Cardiac fibroblast (primary cell): ENCODE measurements at regions not wholly inside any gene's neighbourhood (a gene's known extent, or its start where the extent isn't known, plus 50 kb on each side); places are given as distances from the start of the nearest gene placed in this dataset.
"Not testable (repeated sequence)": the region's sequence is repeated elsewhere in the genome, so short reads cannot be mapped to it uniquely, and the experiment has no call there.

Experiments used
- DNase-seq, 2 donors: peaks; one replicate each; pipeline versions ENCODE4 v3.0.0 to v3.0.0-alpha.2; 2010; ENCODE audit warnings: low read depth in 2 of 2
- H3K4me3 ChIP-seq, 2 donors: replicated peaks in 1 of 2; 1 replicate in 1 of 2; 2 replicates in 1 of 2; pipeline ENCODE4 v1.5.1; 2011; ENCODE audit warnings: low read depth in 2 of 2, low read length in 2 of 2, mild to moderate bottlenecking in 2 of 2, moderate library complexity in 1 of 2
- CTCF ChIP-seq: IDR thresholded peaks from one replicate; pipeline ENCODE4 v1.5.1; 2011; ENCODE audit warnings: low read depth, mild to moderate bottlenecking, low read length, inconsistent platforms

DNA sequence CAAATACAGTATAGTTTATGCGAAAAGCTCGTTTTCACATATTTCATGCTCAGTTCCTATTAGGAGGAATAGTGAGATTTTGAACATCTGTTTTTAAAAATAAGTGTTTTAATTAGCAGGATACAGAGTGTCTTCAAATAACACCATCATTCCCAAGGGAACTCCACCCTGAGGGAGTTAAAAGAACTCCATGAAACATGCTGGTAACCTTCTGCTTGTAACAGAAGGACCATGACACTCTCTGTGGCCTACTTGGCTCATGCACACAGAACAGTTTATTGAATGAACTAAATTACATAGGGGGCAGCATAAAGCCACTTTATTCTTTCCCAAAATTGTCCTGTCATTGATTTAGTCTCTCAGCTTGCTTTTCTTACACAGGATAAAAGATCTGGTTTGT lies 809.5 kb upstream of the SLITRK6 start:
- no peak overlapping the region for H3K4me3 ChIP-seq
- DNase-seq: no peak
- no peak for TF ChIP-seq CTCF

- no peak for TF ChIP-seq CTCF
- no peak overlapping the region for H3K4me3 ChIP-seq
- no peak for DNase-seq
Measured at GRCh38 chr13:86633346-86633745, 834.1 kb upstream of the SLITRK6 start.

DNA sequence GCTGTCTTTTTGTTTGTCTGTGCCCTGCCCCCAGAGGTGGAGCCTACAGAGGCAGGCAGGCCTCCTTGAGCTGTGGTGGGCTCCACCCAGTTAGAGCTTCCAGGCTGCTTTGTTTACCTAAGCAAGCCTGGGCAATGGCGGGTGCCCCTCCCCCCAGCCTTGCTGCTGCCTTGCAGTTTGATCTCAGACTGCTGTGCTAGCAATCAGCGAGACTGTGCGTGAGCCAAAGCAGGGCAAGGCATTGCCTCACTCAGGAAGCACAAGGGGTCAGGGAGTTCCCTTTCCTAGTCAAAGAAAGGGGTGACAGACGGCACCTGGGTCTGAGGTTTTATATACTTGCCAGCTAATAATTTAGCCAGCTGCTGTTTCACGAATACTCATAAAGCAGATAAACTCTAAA lies 852.0 kb upstream of the SLITRK6 start:
- not testable (repeated sequence) for DNase-seq, H3K4me3 ChIP-seq

- TF ChIP-seq CTCF: no peak
Measured at GRCh38 chr13:86653009-86653408, 853.8 kb upstream of the SLITRK6 start.

DNA sequence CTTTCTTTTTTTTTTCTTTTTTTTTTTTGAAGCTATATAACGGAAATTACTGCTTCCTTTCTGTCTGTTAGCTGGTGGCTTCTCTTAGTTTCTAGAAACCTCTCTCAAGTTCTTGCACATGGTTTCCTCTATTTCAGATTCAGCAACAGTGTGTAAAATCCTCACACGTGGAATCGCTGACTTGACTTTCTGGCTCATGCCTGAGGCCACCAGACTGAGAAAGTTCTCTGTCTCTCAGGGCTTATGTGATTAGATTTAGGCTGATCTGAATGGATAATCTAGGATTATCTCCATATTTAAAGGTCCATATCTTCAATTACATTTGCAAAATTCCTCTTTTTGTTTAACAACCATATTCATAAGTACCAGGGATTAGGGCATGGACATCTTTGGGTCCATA lies 856.3 kb upstream of the SLITRK6 start:
- DNase-seq: no peak
- no peak overlapping the region for H3K4me3 ChIP-seq
- TF ChIP-seq CTCF: no peak

More at GRCh38 chr13:86653009-86653408, 853.8 kb upstream of the SLITRK6 start:
- DNase-seq: no peak
- no peak overlapping the region for H3K4me3 ChIP-seq

DNA sequence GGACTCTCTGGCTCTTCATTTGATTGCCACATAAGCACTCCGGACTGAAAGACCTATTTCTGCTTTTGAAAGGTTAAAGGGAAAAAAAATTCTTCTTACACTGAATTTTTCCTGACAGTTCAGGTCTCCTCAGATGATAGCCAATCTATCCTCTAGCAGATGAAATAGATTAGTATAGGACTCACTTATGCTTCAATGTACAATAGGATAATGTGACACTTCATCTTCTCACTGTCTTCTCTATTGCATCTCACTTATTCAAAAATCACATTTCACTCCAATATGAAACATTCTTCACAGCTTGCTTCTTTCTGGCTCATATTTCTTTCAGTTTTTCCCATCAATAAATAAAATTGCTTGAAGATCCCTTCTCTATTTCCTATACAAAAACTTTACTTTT lies 860.9 kb upstream of the SLITRK6 start:
- no peak overlapping the region for H3K4me3 ChIP-seq
- TF ChIP-seq CTCF: no peak
- DNase-seq: no peak

- TF ChIP-seq CTCF: no peak
- H3K4me3 ChIP-seq: no peak overlapping the region
- DNase-seq: no peak
Measured at GRCh38 chr13:86665842-86666241, 866.6 kb upstream of the SLITRK6 start.
